ENCODE measurements at regions not wholly inside any gene's neighbourhood (a gene's known extent, or its start where the extent isn't known, plus 50 kb on each side); places are given as distances from the start of the nearest gene placed in this dataset.

GRCh38 chr12:89257340-89257739, 95.0 kb downstream of the DUSP6 start:
- no peak for DNase-seq (ENCODE audit: low read depth in 4 of 4, low spot score in 1 of 4)

- DNase-seq (ENCODE audit: low read depth in 4 of 4, low spot score in 1 of 4) = no peak
These were observed 96.2 kb downstream of the DUSP6 start for GRCh38 chr12:89256060-89256459.

- no peak for DNase-seq (ENCODE audit: low read depth in 4 of 4, low spot score in 1 of 4)
These were observed 98.8 kb downstream of the DUSP6 start for GRCh38 chr12:89253488-89253887.

- no peak for DNase-seq (ENCODE audit: low read depth in 4 of 4, low spot score in 1 of 4)
These were observed 100.0 kb downstream of the DUSP6 start for GRCh38 chr12:89252284-89252683.

- DNase-seq (ENCODE audit: low read depth in 4 of 4, low spot score in 1 of 4) = no peak
These were observed 100.7 kb downstream of the DUSP6 start for GRCh38 chr12:89251342-89252271.

- no peak for DNase-seq (ENCODE audit: low read depth in 4 of 4, low spot score in 1 of 4)
These were observed 101.7 kb downstream of the DUSP6 start for GRCh38 chr12:89250636-89251035.

GRCh38 chr12:89250213-89250612, 102.1 kb downstream of the DUSP6 start:
- DNase-seq (ENCODE audit: low read depth in 4 of 4, low spot score in 1 of 4) = no peak

- no peak for DNase-seq (ENCODE audit: low read depth in 4 of 4, low spot score in 1 of 4)
These were observed 104.3 kb downstream of the DUSP6 start for GRCh38 chr12:89247967-89248366.

GRCh38 chr12:89247541-89247942, 104.8 kb downstream of the DUSP6 start:
- no peak for DNase-seq (ENCODE audit: low read depth in 4 of 4, low spot score in 1 of 4)

- DNase-seq (ENCODE audit: low read depth in 4 of 4, low spot score in 1 of 4) = no peak
These were observed 107.2 kb downstream of the DUSP6 start for GRCh38 chr12:89245090-89245489.

GRCh38 chr12:89244536-89244935, 107.8 kb downstream of the DUSP6 start:
- no peak for DNase-seq (ENCODE audit: low read depth in 4 of 4, low spot score in 1 of 4)

- DNase-seq (ENCODE audit: low read depth in 4 of 4, low spot score in 1 of 4) = no peak
These were observed 108.5 kb downstream of the DUSP6 start for GRCh38 chr12:89243771-89244170.

- DNase-seq (ENCODE audit: low read depth in 4 of 4, low spot score in 1 of 4) = no peak
These were observed 112.8 kb downstream of the DUSP6 start for GRCh38 chr12:89239534-89239933.

GRCh38 chr12:89238593-89238992, 113.7 kb downstream of the DUSP6 start:
- no peak for DNase-seq (ENCODE audit: low read depth in 4 of 4, low spot score in 1 of 4)

- no peak for DNase-seq (ENCODE audit: low read depth in 4 of 4, low spot score in 1 of 4)
These were observed 114.5 kb downstream of the DUSP6 start for GRCh38 chr12:89237763-89238162.

GRCh38 chr12:89236748-89237383, 115.4 kb downstream of the DUSP6 start:
- no peak for DNase-seq (ENCODE audit: low read depth in 4 of 4, low spot score in 1 of 4)

GRCh38 chr12:89236237-89236636, 116.1 kb downstream of the DUSP6 start:
- DNase-seq (ENCODE audit: low read depth in 4 of 4, low spot score in 1 of 4) = no peak

GRCh38 chr12:89235189-89235993, 116.9 kb downstream of the DUSP6 start:
- no peak for DNase-seq (ENCODE audit: low read depth in 4 of 4, low spot score in 1 of 4)

- DNase-seq (ENCODE audit: low read depth in 4 of 4, low spot score in 1 of 4) = no peak
These were observed 117.8 kb downstream of the DUSP6 start for GRCh38 chr12:89234324-89235114.

GRCh38 chr12:89231686-89232085, 120.6 kb downstream of the DUSP6 start:
- DNase-seq (ENCODE audit: low read depth in 4 of 4, low spot score in 1 of 4) = no peak

Measured in stimulated activated CD4-positive, alpha-beta T cell treated with anti-CD3 and anti-CD28 coated beads, Interleukin-1b, Interleukin-23, amount 100 ng/mL, for 24 hours (primary cell).